Left renal cortex interstitium (tissue), 4 donors: ENCODE measurements at regions not wholly inside any gene's neighbourhood (a gene's known extent, or its start where the extent isn't known, plus 50 kb on each side); places are given as distances from the start of the nearest gene placed in this dataset.
"Not testable (repeated sequence)": the region's sequence is repeated elsewhere in the genome, so short reads cannot be mapped to it uniquely, and the experiment has no call there.

Experiments
- DNase-seq, 4 donors: peaks; one replicate each; pipeline ENCODE4 v3.0.0-alpha.2; 2013; ENCODE audit warnings: low read depth in 4 of 4, low spot score in 2 of 4, missing footprints in 1 of 4

DNA sequence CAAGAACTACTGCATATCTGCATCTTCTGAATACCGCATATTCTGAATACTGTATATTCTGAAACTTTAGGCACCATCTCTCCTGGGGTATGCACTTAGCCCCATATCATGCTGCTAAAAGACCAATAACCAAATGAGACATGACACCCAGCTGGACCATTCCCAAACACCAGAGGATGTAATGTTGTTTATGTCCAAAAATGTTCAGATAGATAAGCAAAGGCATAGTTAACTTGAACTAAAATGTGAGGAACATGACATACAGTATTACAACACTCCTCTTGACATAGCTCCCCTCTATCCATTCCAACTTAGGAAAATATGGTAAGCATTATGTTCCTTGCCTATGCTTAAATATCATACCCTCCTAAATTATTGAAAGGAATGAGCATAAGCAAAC, 127.3 kb downstream of the TENT5A start:
- no peak for DNase-seq

GRCh38 chr6:81624453-81624852, 128.0 kb downstream of the TENT5A start:
- DNase-seq, result no peak

DNA sequence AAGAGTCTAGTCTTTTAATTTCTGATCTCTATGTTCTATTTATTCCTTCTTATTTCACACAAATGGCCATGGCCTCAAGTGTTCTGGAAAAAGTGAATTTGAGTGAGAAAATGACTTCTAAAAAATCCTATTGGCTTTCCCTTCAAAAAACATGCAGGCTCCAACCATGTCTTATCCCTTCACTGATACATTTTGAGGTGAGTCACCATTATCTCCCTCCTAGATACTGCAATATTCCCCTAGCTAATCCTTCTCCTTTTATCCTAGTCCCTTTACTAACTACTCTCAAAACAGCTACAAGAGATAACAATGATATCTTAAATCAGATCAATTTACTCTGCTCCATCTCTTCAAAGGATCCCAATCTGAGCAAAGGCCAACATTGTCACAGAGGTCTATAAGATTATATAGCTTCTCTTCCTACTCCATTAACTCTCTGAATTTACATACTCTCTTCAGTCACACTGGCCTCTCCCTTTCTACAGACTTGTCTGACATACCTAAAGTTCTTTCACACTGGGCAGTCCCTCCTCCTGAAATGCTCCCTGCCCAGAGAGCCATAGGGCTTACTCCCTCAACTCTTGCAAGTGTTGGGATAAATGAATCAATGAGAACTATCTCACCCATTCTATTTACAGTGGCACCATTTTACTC, 129.2 kb downstream of the TENT5A start:
- DNase-seq, result no peak

GRCh38 chr6:81621816-81622395, 130.6 kb downstream of the TENT5A start:
- DNase-seq, result no peak

DNA sequence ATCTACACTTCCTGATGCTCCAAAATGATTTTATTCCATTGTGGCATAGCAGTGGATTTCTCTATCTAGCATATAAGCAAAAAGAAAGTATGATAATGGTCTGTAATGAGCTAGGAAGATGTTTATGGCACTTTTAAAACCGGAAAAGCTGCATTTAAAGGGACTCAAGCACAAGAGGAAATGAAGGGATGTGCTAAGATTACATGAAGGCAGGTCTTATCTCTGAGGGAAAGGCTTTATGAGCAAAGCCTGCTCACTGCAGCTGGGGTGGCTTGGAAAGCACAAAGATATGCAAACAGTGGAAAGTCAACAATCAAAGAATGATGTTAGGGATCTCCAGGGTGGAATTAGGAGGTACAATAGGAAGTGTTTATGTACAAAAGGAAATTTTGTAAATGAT, 138.2 kb downstream of the TENT5A start:
- DNase-seq, result no peak

DNA sequence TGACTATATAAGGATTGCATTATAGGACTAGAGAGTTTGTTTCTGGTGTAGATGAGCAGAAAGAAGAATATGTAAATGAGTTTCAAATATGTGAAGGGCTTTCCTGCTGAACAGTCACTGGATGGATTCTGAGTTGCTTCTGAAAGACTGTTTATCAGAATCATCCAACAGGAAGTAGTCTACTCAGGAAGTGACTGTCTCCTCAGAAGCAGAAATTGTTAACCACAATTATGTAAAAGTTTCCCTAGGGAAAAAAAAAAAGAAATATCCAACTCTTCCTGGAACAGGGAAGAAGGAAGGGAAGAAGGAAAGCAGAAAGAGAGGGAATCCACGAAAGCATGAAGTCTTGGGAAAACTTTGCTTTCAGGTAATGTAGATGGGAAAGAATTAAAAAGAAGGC, 138.9 kb downstream of the TENT5A start:
- DNase-seq, result no peak

DNA sequence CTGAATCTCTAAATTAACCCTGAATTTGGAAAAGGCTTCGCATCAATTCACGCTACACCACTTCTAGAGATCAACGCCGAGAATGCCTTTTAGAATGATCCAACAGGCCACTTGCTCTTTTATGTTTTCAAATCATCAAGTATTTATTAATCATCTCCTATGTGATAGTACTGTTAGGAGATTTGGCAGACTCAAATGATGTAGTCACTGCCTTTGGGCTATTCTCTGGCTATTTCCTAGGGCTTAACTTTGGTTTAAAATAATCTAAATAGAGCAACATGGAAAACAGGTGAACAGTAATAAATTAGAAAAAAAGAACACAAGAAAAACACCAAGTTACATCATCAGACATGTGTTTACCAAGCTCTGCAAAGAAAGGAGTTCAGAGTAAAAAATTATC, 140.3 kb downstream of the TENT5A start:
- DNase-seq, result no peak

DNA sequence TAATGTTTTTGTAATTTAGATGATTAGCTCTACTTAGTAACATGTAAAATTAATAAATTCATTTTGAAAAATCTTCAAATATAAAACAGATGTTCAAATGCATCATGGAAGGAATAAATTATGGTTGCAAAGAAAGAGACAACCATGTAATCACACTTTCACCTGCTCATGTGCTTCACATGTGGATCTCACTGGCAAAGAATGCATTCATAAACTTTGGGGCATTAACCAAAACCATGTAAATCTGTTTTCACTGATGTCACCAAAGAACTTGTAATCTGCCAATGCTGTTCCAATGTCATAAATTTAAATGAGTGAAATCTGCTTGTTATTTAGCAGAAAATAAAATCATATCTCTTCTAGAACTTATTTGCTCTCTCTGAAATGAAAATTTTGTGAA, 142.7 kb downstream of the TENT5A start:
- no peak for DNase-seq

GRCh38 chr6:81608776-81609175, 143.7 kb downstream of the TENT5A start:
- no peak for DNase-seq

DNA sequence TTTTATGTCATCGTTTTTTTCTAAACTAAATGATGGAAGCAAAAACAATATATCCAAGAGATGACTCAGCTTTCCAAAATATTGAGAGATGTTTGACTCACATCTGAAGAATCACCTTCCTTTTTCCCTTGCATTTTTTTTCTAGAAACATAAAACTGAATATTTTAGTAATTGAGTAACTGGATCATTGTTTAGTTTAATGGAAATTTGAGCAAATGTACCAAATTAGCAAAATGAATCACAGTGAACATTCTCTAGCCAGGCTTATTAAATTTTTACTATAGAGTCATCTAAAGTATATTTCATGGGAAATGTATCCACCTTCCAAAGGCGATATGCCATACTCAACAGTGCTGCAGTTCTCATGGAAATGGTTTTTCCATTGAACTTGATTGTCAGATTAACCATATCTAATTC, 145.5 kb downstream of the TENT5A start:
- no peak for DNase-seq

GRCh38 chr6:81605526-81605925, 147.0 kb downstream of the TENT5A start:
- no peak for DNase-seq

DNA sequence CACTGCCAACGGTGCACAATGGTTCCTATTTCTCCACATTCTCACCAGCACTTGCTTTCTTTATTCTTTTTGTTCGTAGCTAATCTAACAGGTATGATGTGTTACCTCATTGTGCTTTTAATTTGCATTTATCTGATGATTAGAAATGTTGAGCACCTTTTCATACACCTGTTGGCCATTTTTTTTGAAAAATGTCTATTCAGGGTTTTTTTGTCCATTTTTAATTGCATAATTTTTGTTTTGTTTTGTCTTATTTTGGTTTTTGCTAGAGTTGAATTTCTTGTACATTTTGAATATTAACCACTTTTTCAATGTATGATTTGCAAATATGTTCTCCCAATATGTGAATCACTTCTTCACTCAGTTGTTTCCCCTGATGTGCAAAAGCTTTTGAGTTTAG, 150.6 kb downstream of the TENT5A start:
- DNase-seq, result no peak

GRCh38 chr6:81600488-81600887, 152.0 kb downstream of the TENT5A start:
- DNase-seq, result not testable (repeated sequence)

GRCh38 chr6:81594501-81594900, 158.0 kb downstream of the TENT5A start:
- no peak for DNase-seq

GRCh38 chr6:81590314-81590691, 162.2 kb downstream of the TENT5A start:
- DNase-seq, result no peak

GRCh38 chr6:81589465-81590313, 162.8 kb downstream of the TENT5A start:
- no peak for DNase-seq

- DNase-seq, result not testable (repeated sequence)
Measured at GRCh38 chr6:81585686-81586085, 166.8 kb downstream of the TENT5A start.

GRCh38 chr6:81584156-81584555, 168.3 kb downstream of the TENT5A start:
- not testable (repeated sequence) for DNase-seq

DNA sequence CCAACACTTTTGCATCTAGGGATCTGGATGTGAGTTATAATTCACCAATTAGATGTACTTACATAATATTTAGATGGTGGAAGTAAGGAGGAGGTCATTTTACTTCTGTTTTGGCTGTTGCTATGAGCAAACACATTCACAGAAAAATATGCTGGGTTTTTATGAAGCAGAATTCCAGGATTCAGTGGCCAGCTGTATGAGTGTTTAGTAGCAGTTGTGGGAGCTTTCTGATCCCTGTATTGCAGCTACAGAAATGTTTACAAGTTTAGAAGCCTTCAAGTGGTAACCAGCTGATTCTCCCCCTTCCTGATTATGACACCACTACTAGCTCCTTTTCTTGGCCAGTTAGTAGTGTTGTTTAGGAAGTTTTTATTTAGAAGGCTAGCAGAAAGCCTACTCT, 177.0 kb downstream of the TENT5A start:
- DNase-seq, result no peak

DNA sequence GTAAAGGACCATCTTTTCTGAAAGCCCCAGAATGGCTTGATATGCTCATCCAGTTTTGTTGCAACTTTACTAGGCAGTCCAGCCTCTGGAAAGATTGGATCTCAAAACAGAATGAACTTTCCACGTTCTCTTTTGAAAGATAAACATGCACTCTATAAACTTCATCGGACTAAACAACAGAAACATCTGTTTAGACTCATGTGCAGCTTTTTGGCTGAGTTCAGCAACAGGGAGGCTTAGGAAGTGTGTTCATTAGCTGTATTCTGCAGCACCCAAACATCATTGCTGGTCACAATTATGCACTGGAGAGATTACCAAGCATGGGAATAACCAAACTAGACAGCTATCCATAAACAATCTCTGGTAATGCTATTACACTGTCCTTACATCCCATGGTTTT, 180.5 kb downstream of the TENT5A start:
- no peak for DNase-seq

GRCh38 chr6:81570681-81571080, 181.8 kb downstream of the TENT5A start:
- no peak for DNase-seq

GRCh38 chr6:81568973-81569372, 183.5 kb downstream of the TENT5A start:
- no peak for DNase-seq
